Activated T-helper 17 cell treated with anti-CD3 and anti-CD28 coated beads, Interleukin-2, amount 50 U/mL, for 72 hours (primary cell): ENCODE measurements at regions not wholly inside any gene's neighbourhood (a gene's known extent, or its start where the extent isn't known, plus 50 kb on each side); places are given as distances from the start of the nearest gene placed in this dataset.
"Not testable (repeated sequence)": the region's sequence is repeated elsewhere in the genome, so short reads cannot be mapped to it uniquely, and the experiment has no call there.

Source experiments
- ATAC-seq: fragments of 150-1000 bp; cut with Tn5 transposase; replicated peaks from 2 replicates; pipeline ENCODE4 v1.10.0; 2021; ENCODE audit warnings: mild to moderate bottlenecking, moderate library complexity
- H3K27ac Mint-ChIP-seq: one replicate; pipeline ENCODE4 v1.8.0; 2022; ENCODE audit warnings: mixed read lengths
- H3K27me3 Mint-ChIP-seq: one replicate; pipeline ENCODE4 v1.8.0; 2022; ENCODE audit warnings: mixed read lengths
- H3K36me3 Mint-ChIP-seq: one replicate; pipeline ENCODE4 v1.8.0; 2022; ENCODE audit warnings: low read depth, mild to moderate bottlenecking, mixed read lengths
- H3K4me1 Mint-ChIP-seq: one replicate; pipeline ENCODE4 v1.8.0; 2022; ENCODE audit warnings: mixed read lengths
- H3K4me3 Mint-ChIP-seq: one replicate; pipeline ENCODE4 v1.8.0; 2022; ENCODE audit warnings: mild to moderate bottlenecking, mixed read lengths
- H3K9me3 Mint-ChIP-seq: one replicate; pipeline ENCODE4 v1.8.0; 2022; ENCODE audit warnings: mixed read lengths

DNA sequence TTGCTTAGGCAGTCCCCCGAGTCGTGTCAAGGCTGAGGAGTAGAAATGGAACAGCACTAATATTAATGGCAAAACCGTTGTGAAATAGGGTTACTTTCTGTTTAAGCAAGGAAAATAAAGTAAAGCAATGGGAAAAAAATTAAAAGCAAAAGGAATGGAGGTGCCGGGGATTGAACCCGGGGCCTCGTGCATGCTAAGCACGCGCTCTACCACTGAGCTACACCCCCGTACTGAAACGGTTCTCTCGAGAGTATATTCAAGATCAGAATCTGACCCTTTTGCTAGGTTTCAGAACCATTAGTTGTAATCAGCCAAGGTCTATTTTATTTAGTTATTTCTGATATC lies 85.5 kb downstream of the TRIM27 start:
- Mint-ChIP-seq H3K4me1 (peaks cover 16% of the 10 kb centered on the region), H3K36me3 (peaks cover 17% of the 10 kb centered on the region), H3K9me3 (no peaks in the 10 kb centered on the region), H3K27me3 (peaks cover 18% of the 10 kb centered on the region), H3K27ac (peak overlapping the region; percentile 97), H3K4me3 (peak overlapping the region; percentile 94)
- peak; percentile 68 for ATAC-seq

DNA sequence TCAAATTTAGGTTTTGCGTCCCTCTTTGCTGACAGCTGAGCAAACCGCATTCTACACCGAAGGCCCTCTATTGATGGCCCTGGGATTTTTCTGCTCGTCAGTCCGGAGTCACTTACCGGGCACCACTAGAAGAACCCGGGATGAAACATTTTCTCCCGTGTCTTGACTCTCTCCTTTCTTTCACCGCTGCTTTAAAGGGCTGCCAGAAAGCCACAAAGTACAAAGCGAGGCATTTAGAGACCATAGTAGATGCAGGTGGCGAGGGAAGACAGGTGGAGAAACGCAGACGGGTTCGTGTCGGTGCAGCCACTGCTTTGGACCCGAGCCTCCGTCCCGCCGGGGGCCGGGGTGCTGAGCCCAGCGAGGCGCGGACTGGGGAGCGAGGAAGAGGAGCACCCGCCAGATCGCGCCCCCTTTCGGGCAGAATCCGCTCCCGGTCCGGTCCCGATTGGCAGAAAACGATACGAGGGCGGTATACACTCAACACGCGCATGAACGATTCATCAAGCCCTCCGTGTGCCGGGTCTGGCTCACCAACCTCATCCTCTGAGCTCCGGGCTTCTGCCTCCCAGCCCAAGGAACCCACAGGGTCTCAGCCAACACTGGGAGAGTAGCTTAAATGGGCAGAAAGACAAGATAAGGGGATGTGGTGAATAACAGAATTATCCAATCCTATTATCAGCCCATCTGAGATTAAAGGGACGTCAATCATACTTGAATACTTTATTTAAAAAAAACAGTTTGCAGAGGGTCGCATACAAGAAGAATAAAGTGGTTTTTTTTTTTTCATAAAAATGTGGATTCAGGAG lies 84.9 kb downstream of the TRIM27 start:
- ATAC-seq = peak; percentile 83
- H3K4me3 Mint-ChIP-seq = peak overlapping the region; percentile 94
- peaks cover 17% of the 10 kb centered on the region for H3K36me3 Mint-ChIP-seq
- peaks cover 16% of the 10 kb centered on the region for H3K4me1 Mint-ChIP-seq
- no peaks in the 10 kb centered on the region for H3K9me3 Mint-ChIP-seq
- peak overlapping the region; percentile 97 for H3K27ac Mint-ChIP-seq
- H3K27me3 Mint-ChIP-seq = peaks cover 12% of the 10 kb centered on the region

DNA sequence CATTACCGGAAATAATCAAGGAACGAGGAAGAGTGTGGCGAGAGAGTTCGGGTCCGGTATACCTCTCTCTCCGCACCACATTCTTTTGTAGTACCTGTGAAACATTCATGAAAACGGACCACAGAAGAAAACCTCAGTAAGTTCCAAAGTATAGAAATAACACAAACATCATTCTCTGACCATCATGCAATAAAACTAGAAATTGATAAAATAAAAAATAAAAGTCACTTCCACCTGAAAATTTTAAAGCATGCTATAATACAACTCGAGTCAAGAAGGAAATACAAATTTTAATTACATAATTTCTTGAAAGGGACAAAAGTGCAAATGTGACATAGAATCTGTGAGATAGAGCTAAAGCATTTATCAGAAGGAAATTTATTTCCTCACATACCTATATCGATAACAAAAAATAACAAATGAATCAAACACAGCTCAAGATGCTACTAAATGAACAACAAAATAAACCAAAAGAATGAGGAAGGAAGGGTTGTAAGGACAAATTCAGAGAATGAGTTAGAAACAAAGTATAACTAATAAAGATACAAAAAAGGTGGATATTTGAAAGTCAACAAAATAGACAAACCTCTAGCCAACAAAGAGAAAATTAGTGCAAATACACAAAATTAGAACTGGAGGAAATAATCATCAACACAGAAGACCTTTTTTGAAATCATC lies 84.2 kb downstream of the TRIM27 start:
- Mint-ChIP-seq H3K9me3 (no peaks in the 10 kb centered on the region), H3K27me3 (peaks cover 7% of the 10 kb centered on the region), H3K4me3 (peak overlapping the region; percentile 94), H3K4me1 (peaks cover 16% of the 10 kb centered on the region), H3K36me3 (peaks cover 17% of the 10 kb centered on the region), H3K27ac (peak overlapping the region; percentile 97)
- ATAC-seq = no peak

DNA sequence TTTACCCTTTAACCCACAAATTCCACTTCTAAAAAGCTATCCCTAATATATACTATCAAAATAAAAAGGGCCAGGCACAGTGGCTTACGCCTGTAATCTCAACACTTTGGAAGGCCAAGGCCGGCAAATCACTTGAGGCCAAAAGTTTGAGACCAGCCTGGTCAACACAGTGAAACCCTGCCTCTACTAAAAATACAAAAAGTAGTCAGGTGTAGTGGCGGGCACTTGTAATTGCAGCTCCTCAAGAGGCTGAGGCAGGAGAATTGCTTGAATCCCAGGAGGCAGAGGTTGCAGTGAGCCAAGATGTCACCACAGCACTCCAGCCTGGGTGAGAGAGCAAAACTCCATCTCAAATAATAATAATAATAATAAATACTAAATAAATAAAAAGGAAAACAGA lies 82.5 kb downstream of the TRIM27 start:
- Mint-ChIP-seq H3K4me3 (no peak overlapping the region), H3K9me3 (no peaks in the 10 kb centered on the region), H3K4me1 (peaks cover 16% of the 10 kb centered on the region), H3K36me3 (peaks cover 17% of the 10 kb centered on the region), H3K27me3 (peaks cover 7% of the 10 kb centered on the region), H3K27ac (no peak overlapping the region)
- no peak for ATAC-seq

DNA sequence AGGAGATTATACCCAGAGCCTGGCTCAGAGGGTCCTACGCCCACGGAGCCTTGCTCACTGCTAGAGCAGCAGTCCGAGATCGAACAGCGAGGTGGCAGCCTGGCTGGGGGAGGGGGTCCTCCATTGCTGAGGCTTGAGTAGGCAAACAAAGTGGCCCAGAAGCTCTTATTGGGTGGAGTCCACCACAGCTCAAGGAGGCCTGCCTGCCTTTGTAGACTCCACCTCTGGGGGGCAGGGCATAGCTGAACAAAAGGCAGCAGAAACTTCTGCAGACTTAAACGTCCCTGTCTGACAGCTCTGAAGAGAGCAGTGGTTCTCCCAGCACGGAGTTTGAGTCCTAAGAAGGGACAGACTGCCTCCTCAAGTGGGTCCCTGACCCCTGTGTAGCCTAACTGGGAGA lies 75.0 kb downstream of the TRIM27 start:
- H3K9me3 Mint-ChIP-seq, H3K4me3 Mint-ChIP-seq, H3K27ac Mint-ChIP-seq, H3K4me1 Mint-ChIP-seq, H3K36me3 Mint-ChIP-seq, H3K27me3 Mint-ChIP-seq, ATAC-seq: not testable (repeated sequence)
